T-cell (primary cell): ENCODE measurements at regions not wholly inside any gene's neighbourhood (a gene's known extent, or its start where the extent isn't known, plus 50 kb on each side); places are given as distances from the start of the nearest gene placed in this dataset.

ENCODE experiments used
- ATAC-seq, 4 experiments: fragments of 200-7000 bp in 3 of 4; fragments of 150-1000 bp in 1 of 4; cut with Tn5 transposase; replicated peaks in 1 of 4; 1 replicate in 3 of 4; 2 replicates in 1 of 4; pipeline ENCODE4 v1.10.0; 2021; ENCODE audit warnings: moderate library complexity in 3 of 4, mild to moderate bottlenecking in 2 of 4, moderate number of reproducible peaks in 1 of 4
- CTCF ChIA-PET, 2 donors: fragments of 300-600 bp; sonication (Branson Sonifier 250); formaldehyde crosslinking; loops; one replicate each; lab custom pipeline; 2022; ENCODE audit warnings: antibody characterized with exemption in 2 of 2; lab: Charles Lee
- POLR2A ChIA-PET, 2 donors: fragments of 300-600 bp; sonication (Branson Sonifier 250); formaldehyde crosslinking; loops; one replicate each; lab custom pipeline; 2022; ENCODE audit warnings: antibody characterized with exemption in 2 of 2; lab: Charles Lee
- DNase-seq, 35 experiments: peaks; one replicate each; pipeline versions ENCODE4 v3.0.0 to v3.0.0-alpha.2; 2013 to 2023
- H3K27ac ChIP-seq: one replicate; pipeline ENCODE4 v1.5.1; 2013; ENCODE audit warnings: low read length
- H3K27me3 ChIP-seq, 2 experiments: replicated peaks in 1 of 2; 1 replicate in 1 of 2; 2 replicates in 1 of 2; pipeline versions ENCODE4 v1.6.1 to v1.7.0; 2013; ENCODE audit warnings: low read length in 1 of 2, mixed read lengths in 1 of 2; ENCODE audit not compliant: control insufficient read depth in 2 of 2, insufficient read depth in 2 of 2; ENCODE audit errors: extremely low read depth in 1 of 2
- H3K36me3 ChIP-seq, 2 donors: 1 replicate in 1 of 2; 2 replicates in 1 of 2; pipeline versions ENCODE4 v1.6.1 to v1.7.0; 2013; ENCODE audit warnings: low read length in 1 of 2; ENCODE audit not compliant: control insufficient read depth in 2 of 2, insufficient read depth in 1 of 2; ENCODE audit errors: extremely low read depth in 1 of 2
- H3K4me1 ChIP-seq, 2 experiments: 1 replicate in 1 of 2; 2 replicates in 1 of 2; pipeline versions ENCODE4 v1.6.1 to v1.7.0; 2013; ENCODE audit warnings: low read length in 2 of 2, mixed read lengths in 1 of 2; ENCODE audit not compliant: insufficient read depth in 2 of 2, control insufficient read depth in 1 of 2; ENCODE audit errors: extremely low read depth in 1 of 2
- H3K4me3 ChIP-seq, 2 donors: 1 replicate in 1 of 2; 2 replicates in 1 of 2; pipeline versions ENCODE4 v1.5.1 to v1.7.0; 2013; ENCODE audit warnings: mild to moderate bottlenecking in 2 of 2, low read length in 1 of 2, moderate library complexity in 1 of 2; ENCODE audit not compliant: control insufficient read depth in 1 of 2; ENCODE audit errors: extremely low read depth in 1 of 2
- H3K9me3 ChIP-seq: 2 replicates; pipeline ENCODE4 v1.7.0; 2013
- H3K27ac Mint-ChIP-seq, 2 donors: one replicate each; pipeline ENCODE4 v1.8.0; 2020 to 2021; ENCODE audit warnings: mild to moderate bottlenecking in 2 of 2, mixed read lengths in 2 of 2
- H3K27me3 Mint-ChIP-seq, 2 donors: one replicate each; pipeline ENCODE4 v1.8.0; 2021 to 2022; ENCODE audit warnings: mixed read lengths in 2 of 2
- H3K36me3 Mint-ChIP-seq: one replicate; pipeline ENCODE4 v1.8.0; 2021; ENCODE audit warnings: mixed read lengths
- H3K4me1 Mint-ChIP-seq, 3 donors: one replicate each; pipeline ENCODE4 v1.8.0; 2020 to 2022; ENCODE audit warnings: mixed read lengths in 3 of 3, mild to moderate bottlenecking in 1 of 3
- H3K4me3 Mint-ChIP-seq, 3 donors: one replicate each; pipeline ENCODE4 v1.8.0; 2020 to 2022; ENCODE audit warnings: mild to moderate bottlenecking in 3 of 3, mixed read lengths in 3 of 3, moderate library complexity in 3 of 3
- H3K9me3 Mint-ChIP-seq, 3 donors: one replicate each; pipeline ENCODE4 v1.8.0; 2020 to 2022; ENCODE audit warnings: mixed read lengths in 3 of 3
- WGBS: methylation state at CpG from one replicate; pipeline ENCODE4 v1.1.5; 2013; ENCODE audit warnings: missing lambda C conversion rate; ENCODE audit not compliant: insufficient coverage; 5-methylcytosine and 5-hydroxymethylcytosine counted together

- no peak overlapping the region for H3K27ac Mint-ChIP-seq
- no peaks in the 10 kb centered on the region for H3K36me3 Mint-ChIP-seq
- no peak for DNase-seq
- peaks cover 0 to 2% (median 0%) of the 10 kb centered on the region in 3 donors for H3K9me3 Mint-ChIP-seq
- H3K36me3 ChIP-seq = no peaks in the 10 kb centered on the region
- H3K4me1 Mint-ChIP-seq = no peaks in the 10 kb centered on the region
- H3K4me1 ChIP-seq = no peaks in the 10 kb centered on the region
- no peaks in the 10 kb centered on the region for H3K27me3 ChIP-seq
- H3K4me3 Mint-ChIP-seq = no peak overlapping the region
- ChIA-PET CTCF (no interaction called here), POLR2A (no interaction called here)
- no peaks in the 10 kb centered on the region for H3K27me3 Mint-ChIP-seq
- H3K9me3 ChIP-seq = no peaks in the 10 kb centered on the region
- no peak overlapping the region for H3K27ac ChIP-seq
- WGBS = no CpG with 5 or more reads among the region's 7 CpGs
- no peak for ATAC-seq
- H3K4me3 ChIP-seq = no peak overlapping the region
These were observed 848.6 kb upstream of the PABPC4L start for GRCh38 chr4:135050086-135050717.

GRCh38 chr4:135032670-135033069 lies 831.1 kb upstream of the PABPC4L start:
- POLR2A ChIA-PET = no interaction called here
- Mint-ChIP-seq H3K9me3 (peaks cover 0 to 4% (median 0%) of the 10 kb centered on the region in 3 donors), H3K36me3 (no peaks in the 10 kb centered on the region), H3K27me3 (no peaks in the 10 kb centered on the region), H3K4me1 (no peaks in the 10 kb centered on the region), H3K27ac (no peak overlapping the region), H3K4me3 (no peak overlapping the region)
- Histone ChIP-seq H3K4me3 (no peak overlapping the region), H3K27ac (no peak overlapping the region), H3K27me3 (no peaks in the 10 kb centered on the region), H3K36me3 (no peaks in the 10 kb centered on the region), H3K9me3 (no peaks in the 10 kb centered on the region), H3K4me1 (no peaks in the 10 kb centered on the region)
- DNase-seq (no peak), ATAC-seq (no peak)
- CTCF ChIA-PET = no interaction called here
- WGBS = no CpG with 5 or more reads among the region's 1 CpG

- Mint-ChIP-seq H3K4me1 (no peaks in the 10 kb centered on the region), H3K36me3 (no peaks in the 10 kb centered on the region), H3K4me3 (no peak overlapping the region), H3K27me3 (no peaks in the 10 kb centered on the region), H3K27ac (no peak overlapping the region), H3K9me3 (peaks cover 0 to 8% (median 6%) of the 10 kb centered on the region in 3 donors)
- no peaks in the 10 kb centered on the region for H3K4me1 ChIP-seq
- no peaks in the 10 kb centered on the region for H3K36me3 ChIP-seq
- H3K27ac ChIP-seq = no peak overlapping the region
- ChIA-PET CTCF (no interaction called here), POLR2A (no interaction called here)
- no peaks in the 10 kb centered on the region for H3K9me3 ChIP-seq
- H3K4me3 ChIP-seq = no peak overlapping the region
- no peaks in the 10 kb centered on the region for H3K27me3 ChIP-seq
- DNase-seq (no peak), ATAC-seq (no peak)
- WGBS = 80% methylated on average over 1 of the region's 5 CpGs
These were observed 814.2 kb upstream of the PABPC4L start for GRCh38 chr4:135015771-135016170.

- WGBS = no CpG with 5 or more reads among the region's 3 CpGs
- Mint-ChIP-seq H3K4me1 (no peaks in the 10 kb centered on the region), H3K4me3 (no peak overlapping the region), H3K9me3 (peaks cover 4 to 9% (median 7%) of the 10 kb centered on the region in 3 donors), H3K27me3 (no peaks in the 10 kb centered on the region), H3K27ac (no peak overlapping the region), H3K36me3 (no peaks in the 10 kb centered on the region)
- H3K27me3 ChIP-seq = no peaks in the 10 kb centered on the region
- no peak for ATAC-seq
- DNase-seq = no peak
- CTCF ChIA-PET = no interaction called here
- H3K27ac ChIP-seq = no peak overlapping the region
- no peaks in the 10 kb centered on the region for H3K36me3 ChIP-seq
- POLR2A ChIA-PET = no interaction called here
- H3K4me1 ChIP-seq = no peaks in the 10 kb centered on the region
- no peak overlapping the region for H3K4me3 ChIP-seq
- no peaks in the 10 kb centered on the region for H3K9me3 ChIP-seq
These were observed 805.8 kb upstream of the PABPC4L start for GRCh38 chr4:135007400-135007799.

- Mint-ChIP-seq H3K4me3 (no peak overlapping the region), H3K4me1 (no peaks in the 10 kb centered on the region), H3K36me3 (no peaks in the 10 kb centered on the region), H3K9me3 (peaks cover 0 to 17% (median 7%) of the 10 kb centered on the region in 3 donors), H3K27ac (no peak overlapping the region), H3K27me3 (no peaks in the 10 kb centered on the region)
- H3K27me3 ChIP-seq = no peaks in the 10 kb centered on the region
- H3K9me3 ChIP-seq = no peaks in the 10 kb centered on the region
- ChIA-PET POLR2A (no interaction called here), CTCF (no interaction called here)
- no peak overlapping the region for H3K27ac ChIP-seq
- DNase-seq (no peak), ATAC-seq (no peak)
- H3K4me3 ChIP-seq = no peak overlapping the region
- H3K4me1 ChIP-seq = no peaks in the 10 kb centered on the region
- 100% methylated on average over 1 of the region's 2 CpGs for WGBS
- H3K36me3 ChIP-seq = no peaks in the 10 kb centered on the region
These were observed 797.6 kb upstream of the PABPC4L start for GRCh38 chr4:134999169-134999568.

GRCh38 chr4:134961963-134962362 lies 760.4 kb upstream of the PABPC4L start:
- no peaks in the 10 kb centered on the region for H3K4me1 ChIP-seq
- Mint-ChIP-seq H3K27me3 (no peaks in the 10 kb centered on the region), H3K4me3 (no peak overlapping the region), H3K9me3 (peaks cover 12 to 17% (median 14%) of the 10 kb centered on the region in 3 donors), H3K36me3 (no peaks in the 10 kb centered on the region), H3K4me1 (no peaks in the 10 kb centered on the region), H3K27ac (no peak overlapping the region)
- CTCF ChIA-PET = no interaction called here
- no peak overlapping the region for H3K27ac ChIP-seq
- no peak overlapping the region for H3K4me3 ChIP-seq
- POLR2A ChIA-PET = no interaction called here
- no peaks in the 10 kb centered on the region for H3K36me3 ChIP-seq
- ATAC-seq (no peak), DNase-seq (no peak)
- WGBS = 47% methylated on average over 3 of the region's 3 CpGs
- H3K9me3 ChIP-seq = no peaks in the 10 kb centered on the region
- no peaks in the 10 kb centered on the region for H3K27me3 ChIP-seq

GRCh38 chr4:134958862-134959261 lies 757.3 kb upstream of the PABPC4L start:
- DNase-seq (no peak), ATAC-seq (no peak)
- Histone ChIP-seq H3K27ac (no peak overlapping the region), H3K27me3 (no peaks in the 10 kb centered on the region), H3K36me3 (no peaks in the 10 kb centered on the region), H3K9me3 (no peaks in the 10 kb centered on the region), H3K4me3 (no peak overlapping the region), H3K4me1 (no peaks in the 10 kb centered on the region)
- H3K4me1 Mint-ChIP-seq = no peaks in the 10 kb centered on the region
- H3K9me3 Mint-ChIP-seq = peaks cover 10 to 20% (median 15%) of the 10 kb centered on the region in 3 donors
- no peak overlapping the region for H3K27ac Mint-ChIP-seq
- no peak overlapping the region for H3K4me3 Mint-ChIP-seq
- WGBS = no CpG with 5 or more reads among the region's 1 CpG
- POLR2A ChIA-PET = no interaction called here
- H3K27me3 Mint-ChIP-seq = no peaks in the 10 kb centered on the region
- CTCF ChIA-PET = no interaction called here
- no peaks in the 10 kb centered on the region for H3K36me3 Mint-ChIP-seq
